T1000 (cell line): ENCODE measurements at regions not wholly inside any gene's neighbourhood (a gene's known extent, or its start where the extent isn't known, plus 50 kb on each side); places are given as distances from the start of the nearest gene placed in this dataset.

ENCODE experiments used
- DNase-seq: peaks from one replicate; lab custom pipeline; 2025; ENCODE audit warnings: mixed read lengths; lab: John Stamatoyannopoulos, UW

DNA sequence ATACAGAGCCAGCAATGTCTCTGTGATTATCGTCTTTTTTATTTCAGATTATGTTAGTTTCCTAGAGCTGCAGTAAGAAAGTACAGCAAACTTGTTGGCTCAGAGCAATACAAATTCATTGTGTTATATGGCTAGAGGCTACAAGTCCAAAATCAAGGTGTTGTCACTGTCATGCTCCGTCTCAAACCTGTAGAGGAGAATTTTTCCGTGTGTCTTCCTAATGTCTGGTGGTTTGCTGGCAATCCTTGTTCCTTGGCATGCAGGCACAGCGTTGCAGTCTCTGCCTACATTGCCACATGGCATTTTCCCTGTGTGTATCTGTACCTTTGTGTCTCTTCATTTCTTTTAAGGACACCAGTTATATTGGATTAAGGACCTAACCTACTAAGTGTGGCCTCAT lies 244.4 kb downstream of the LRRIQ3 start:
- DNase-seq, result no peak

DNA sequence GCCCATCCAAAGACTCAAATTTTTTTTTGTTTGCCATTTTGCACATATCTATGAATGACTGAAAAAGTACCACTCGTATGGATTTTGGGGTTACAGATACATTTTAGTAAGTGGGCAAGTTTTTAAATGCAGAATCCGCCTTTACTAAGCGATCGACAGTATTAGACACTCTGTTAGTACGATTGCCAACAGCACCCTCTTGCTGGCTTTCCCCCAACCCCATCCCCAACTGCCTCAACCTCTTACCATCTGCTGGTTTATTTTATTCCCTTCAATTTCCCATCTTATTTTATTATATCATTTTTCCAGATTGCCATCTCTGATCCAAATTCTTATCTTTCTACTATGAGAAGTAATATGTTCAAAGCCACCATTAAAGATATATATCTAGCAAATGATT lies 244.8 kb downstream of the LRRIQ3 start:
- no peak for DNase-seq

DNA sequence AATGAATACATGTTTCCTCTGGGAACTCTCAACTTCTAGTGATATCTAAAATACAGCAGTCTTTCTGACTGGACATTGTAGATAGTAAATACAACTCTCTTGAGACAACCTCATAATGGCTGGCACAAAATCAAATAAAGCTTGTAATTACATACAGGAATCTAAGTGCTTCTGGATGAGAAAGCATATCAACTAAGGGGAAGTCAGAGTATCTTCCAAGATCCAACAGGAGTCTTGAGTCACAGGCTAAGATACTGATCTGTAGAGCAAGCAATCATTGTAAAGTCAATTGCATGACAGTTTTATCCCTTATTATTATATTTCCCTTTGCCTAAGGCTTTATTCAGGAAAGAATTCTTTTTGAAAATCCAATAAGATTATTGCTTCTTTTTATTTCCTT lies 249.9 kb downstream of the LRRIQ3 start:
- DNase-seq, result no peak

DNA sequence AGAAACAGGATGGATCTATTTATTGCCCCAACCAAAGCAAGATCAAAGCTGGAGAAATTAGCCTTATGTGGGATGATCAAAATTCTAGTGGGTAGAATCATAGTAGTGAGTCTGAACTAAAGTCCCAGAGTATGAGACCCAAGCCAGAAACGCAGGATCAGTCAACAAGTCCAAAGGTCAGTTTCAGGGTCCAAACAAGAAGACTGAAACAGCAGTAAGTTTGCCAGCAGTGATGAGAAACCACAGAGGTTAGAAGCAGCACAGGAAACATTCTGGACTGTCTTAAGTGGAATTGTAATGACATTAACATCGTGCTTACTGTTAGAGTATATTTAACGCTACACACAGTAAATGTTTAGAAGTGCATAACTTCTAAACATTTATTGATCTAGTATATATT lies 251.0 kb downstream of the LRRIQ3 start:
- no peak for DNase-seq

GRCh38 chr1:73943270-73943669 lies 254.7 kb downstream of the LRRIQ3 start:
- DNase-seq, result no peak

- no peak for DNase-seq
Measured at GRCh38 chr1:73930293-73930692, 267.7 kb downstream of the LRRIQ3 start.

DNA sequence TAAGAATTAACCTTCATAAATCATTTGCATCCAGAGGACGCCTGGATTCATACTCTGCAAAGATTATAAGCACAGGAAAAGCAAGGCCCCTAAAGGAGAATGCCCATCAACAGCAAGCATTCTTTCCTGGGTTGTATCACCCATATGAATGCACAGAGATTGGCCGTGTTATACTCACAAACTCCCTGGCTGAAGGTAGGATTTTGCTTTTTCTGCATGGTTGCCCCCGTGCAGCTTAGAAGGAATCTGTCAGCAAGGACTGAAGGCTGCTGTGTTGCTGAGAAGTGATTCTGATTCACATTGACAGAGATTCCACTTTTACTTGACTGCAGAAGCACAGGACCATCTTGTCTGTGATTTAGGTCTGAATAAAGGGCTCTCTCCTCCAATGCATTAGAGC lies 283.0 kb downstream of the LRRIQ3 start:
- DNase-seq, result no peak

DNA sequence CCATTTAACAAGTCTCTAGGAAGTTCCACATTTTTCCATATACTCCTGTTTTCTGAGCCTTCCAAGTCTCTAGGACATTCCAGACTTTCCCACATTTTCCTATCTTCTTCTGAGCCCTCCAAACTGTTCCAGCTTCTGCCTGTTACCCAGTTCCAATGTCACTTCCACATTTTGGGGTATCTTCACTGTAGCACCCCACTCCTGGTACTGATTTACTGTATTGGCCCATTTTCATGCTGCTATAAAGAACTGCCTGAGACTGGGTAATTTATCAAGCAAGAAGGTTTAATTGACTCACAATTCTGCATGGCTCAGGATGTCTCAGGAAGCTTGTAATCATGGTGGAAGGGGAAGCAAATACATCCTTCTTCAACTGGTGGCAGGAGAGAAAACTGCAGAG lies 285.0 kb downstream of the LRRIQ3 start:
- DNase-seq, result no peak

DNA sequence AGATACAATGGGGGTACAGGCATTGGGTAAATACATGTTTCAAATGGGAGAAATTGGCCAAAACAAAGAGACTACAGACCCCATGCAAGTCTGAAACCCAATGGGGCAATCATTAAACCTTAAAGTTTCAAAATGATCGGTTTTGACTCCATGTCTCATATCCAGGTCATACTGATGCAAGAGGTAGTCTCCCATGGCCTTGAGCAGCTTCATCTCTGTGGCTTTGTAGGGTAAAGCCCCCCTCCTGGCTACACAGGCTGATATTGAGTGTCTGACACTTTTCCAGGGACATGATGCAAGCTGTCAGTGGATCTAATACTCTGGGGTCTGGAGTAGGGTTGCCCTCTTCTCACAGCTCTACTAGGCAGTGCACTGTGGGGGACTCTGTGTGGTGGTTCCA lies 286.1 kb downstream of the LRRIQ3 start:
- DNase-seq, result no peak

- no peak for DNase-seq
Measured at GRCh38 chr1:73910466-73910865, 287.5 kb downstream of the LRRIQ3 start.

GRCh38 chr1:73910062-73910461 lies 287.9 kb downstream of the LRRIQ3 start:
- no peak for DNase-seq

DNA sequence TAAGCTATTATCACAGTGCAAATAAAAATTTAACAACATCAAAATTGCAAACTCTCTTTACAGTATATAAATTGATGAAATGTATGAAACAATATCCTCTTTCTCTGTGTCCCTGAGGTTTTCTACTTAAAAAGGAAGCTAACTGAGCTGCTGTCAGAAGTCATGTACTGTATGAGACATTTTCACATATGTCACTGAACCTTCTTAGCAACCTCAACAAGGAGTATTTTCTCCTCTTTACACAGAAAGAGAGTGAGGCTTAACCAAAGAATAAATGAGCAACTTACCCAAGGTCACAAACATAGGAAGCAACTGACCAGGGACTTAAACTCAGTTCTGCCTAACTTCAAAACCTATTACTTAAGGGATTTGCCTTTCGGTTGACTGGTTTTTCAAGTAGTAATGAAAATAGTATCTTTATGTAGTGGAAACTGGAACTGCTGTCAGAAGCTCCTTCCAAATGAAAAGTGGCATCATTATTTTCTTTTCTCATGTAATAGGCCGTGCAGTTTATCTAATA lies 288.9 kb downstream of the LRRIQ3 start:
- DNase-seq, result no peak

GRCh38 chr1:73907051-73907450 lies 290.9 kb downstream of the LRRIQ3 start:
- no peak for DNase-seq

GRCh38 chr1:73903092-73903491 lies 294.9 kb downstream of the LRRIQ3 start:
- DNase-seq, result no peak

DNA sequence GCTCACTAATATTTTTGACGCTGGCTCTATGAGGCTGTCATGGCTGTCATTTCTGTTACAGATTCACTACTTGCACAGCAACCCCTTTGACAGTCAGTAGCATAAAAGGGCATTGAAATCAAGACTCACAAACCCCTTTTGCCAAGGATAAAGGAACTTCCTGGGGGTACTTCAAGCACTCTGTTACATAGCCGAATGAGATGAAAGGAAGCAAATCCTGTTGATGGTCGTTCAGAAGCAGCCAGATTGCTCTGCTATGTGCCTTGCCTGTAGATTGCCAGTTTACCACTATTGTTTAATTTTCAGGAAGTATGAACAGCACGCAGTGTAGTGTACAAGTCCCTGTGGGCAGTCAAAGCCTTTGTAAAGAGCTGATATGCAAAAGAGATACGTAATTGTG lies 296.2 kb downstream of the LRRIQ3 start:
- no peak for DNase-seq

DNA sequence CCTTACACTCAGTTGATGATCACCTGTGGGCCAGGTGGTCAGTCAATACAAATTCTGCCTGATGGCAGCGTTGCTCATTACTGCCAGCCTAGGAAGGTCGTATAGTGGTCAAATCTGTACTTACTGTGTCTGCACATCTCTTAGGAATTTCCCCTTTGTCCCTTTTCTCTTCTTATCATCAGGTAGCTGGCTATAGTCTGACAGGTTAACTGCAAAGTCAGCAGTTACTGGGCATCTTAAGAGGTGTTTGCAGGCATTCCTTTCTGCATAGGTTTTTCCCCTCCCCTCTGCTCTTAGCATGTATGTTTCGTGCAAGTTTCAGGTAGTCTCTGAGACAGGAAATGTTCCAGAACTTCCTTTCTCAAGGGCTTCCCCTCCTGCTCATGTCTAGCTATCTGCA lies 298.7 kb downstream of the LRRIQ3 start:
- no peak for DNase-seq

- no peak for DNase-seq
Measured at GRCh38 chr1:73898540-73898939, 299.4 kb downstream of the LRRIQ3 start.

DNA sequence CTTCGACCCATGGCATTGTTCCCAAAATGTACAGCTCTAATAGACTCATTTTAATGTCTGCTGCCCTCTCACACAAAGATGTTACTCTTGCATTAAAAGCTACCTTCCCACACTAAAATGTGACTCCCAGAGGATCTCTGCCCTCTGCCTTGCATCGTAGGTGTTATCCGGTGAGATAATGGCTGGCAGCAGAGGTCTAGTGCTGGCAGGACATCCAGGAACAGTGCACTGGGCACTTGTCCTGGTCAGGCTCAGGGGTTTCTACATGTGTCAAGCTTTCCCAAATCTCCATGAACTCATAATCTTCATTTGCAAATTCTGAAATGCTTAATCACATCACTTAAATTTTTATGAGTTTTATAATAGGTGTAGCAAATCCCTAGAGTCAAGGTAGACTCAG lies 310.6 kb downstream of the LRRIQ3 start:
- DNase-seq, result no peak

- no peak for DNase-seq
Measured at GRCh38 chr1:73886716-73887115, 311.3 kb downstream of the LRRIQ3 start.

GRCh38 chr1:73874806-73875205 lies 323.2 kb downstream of the LRRIQ3 start:
- DNase-seq, result no peak

GRCh38 chr1:73868810-73869336 lies 329.1 kb downstream of the LRRIQ3 start:
- no peak for DNase-seq

- DNase-seq, result no peak
Measured at GRCh38 chr1:73862355-73862754, 335.6 kb downstream of the LRRIQ3 start.

DNA sequence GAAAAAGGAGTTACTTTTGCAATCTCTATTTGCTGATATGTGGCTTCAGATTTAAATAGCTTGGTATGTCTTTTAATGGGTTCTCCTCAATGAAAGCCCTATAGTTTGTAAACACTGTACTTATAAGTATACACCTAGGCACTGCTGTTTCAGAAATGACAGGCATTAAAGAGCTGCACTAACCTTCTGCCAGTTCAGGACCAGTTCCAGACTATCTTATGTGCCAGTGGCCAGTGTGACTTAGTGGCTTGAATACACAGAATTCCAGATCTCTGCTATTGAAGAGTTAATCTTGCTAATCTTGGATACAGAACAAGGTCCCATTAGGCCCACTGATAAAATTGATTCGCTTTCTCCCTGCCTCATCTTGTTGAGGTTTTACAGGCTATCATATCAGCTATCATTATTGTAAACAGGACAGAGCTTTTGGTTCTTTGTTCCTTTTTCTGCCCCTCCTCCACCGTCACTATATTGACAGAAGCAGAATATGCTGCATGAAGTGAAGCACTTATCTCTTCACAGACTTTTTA lies 337.5 kb downstream of the LRRIQ3 start:
- no peak for DNase-seq

DNA sequence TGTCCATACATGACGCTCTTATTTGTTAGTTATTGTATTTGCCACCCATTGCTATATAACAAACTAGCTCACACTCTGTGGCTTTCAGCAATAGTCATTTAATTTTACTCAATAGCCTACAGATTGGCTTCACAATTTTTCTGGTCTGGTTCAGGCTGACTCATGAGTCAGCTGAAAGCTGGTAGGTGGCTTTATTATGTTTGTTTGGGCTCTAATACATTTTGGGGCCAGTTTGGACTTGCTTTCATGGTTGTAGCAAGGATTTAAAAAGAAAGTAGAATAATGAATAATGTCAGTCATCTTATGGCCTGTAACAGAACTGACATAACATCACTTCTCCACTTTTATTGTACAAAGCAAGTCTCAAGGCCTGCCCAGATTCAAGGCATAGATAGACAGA lies 338.7 kb downstream of the LRRIQ3 start:
- no peak for DNase-seq
